HL-60/S4 (cell line): ENCODE measurements at regions not wholly inside any gene's neighbourhood (a gene's known extent, or its start where the extent isn't known, plus 50 kb on each side); places are given as distances from the start of the nearest gene placed in this dataset.

Experiments
- in situ Hi-C: fragments of 300-500 bp; cut with MboI; formaldehyde crosslinking; loops from 2 replicates; pipeline ENCODE4 v1.14.3; 2022; ENCODE audit warnings: low sequenced_read_pairs

DNA sequence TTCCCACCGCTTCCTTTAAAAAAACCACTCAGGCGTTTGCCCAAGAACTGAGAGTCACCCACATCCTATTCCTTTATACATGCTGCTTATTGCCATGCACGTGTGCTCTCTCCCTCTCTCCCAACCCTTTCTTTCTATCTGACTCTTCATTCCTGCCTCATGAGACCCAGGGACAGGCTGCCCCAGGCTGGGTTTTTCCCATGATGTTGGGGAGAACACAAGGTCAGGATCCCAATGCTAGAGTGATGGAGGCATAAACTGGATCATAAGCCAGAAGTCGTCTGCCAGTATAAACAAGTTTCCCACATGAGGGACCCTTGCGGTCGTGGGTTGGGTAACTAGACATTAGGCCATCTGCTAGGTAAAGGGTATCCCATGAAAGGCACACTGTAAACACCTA, 64.9 kb downstream of the CD2 start:
- in situ Hi-C loops: no loop called here

DNA sequence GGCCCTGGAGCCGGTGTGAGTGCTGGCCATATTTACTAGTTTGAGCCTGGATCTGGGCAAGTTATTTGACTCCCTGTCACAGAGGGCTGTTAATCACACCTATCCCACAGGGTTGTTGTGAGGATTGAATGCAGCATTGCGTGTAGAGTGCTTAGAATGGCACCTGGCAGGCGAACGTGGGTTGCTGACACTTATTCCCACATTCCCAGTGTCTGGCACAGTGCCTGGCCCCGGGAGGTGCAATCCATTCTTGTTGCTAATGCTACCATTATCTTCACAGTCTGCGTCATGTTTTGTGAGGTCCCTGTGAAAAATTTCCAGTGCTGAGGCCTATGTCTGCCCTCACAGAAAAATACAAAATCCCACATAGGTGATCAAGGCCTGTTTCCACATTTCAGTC, 66.1 kb downstream of the CD2 start:
- in situ Hi-C loops: loop anchor here (10.0 kb wide), 2 partner anchors 86 to 234 kb away; no protein-coding TSS in a partner anchor

DNA sequence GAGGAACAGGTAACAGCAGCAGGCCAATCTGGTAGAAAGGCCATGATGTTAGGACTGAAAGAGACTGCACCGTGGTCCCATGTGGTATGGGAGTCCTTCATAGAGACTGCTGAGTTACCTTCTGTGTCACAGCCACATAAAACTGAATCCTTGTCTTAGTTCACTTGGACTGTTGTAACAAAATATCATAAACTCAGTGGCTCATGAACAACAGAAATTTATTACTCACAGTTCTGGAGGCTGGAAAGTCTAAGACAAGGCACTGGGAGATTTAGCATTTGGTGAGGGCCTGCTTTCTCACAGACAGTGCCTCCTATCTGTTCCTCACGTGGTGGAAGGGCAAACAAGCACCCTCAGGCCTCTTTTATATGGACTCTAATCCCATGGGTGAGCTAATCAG, 67.5 kb downstream of the CD2 start:
- in situ Hi-C loops: loop anchor here (10.0 kb wide), 2 partner anchors 87 to 233 kb away; no protein-coding TSS in a partner anchor

DNA sequence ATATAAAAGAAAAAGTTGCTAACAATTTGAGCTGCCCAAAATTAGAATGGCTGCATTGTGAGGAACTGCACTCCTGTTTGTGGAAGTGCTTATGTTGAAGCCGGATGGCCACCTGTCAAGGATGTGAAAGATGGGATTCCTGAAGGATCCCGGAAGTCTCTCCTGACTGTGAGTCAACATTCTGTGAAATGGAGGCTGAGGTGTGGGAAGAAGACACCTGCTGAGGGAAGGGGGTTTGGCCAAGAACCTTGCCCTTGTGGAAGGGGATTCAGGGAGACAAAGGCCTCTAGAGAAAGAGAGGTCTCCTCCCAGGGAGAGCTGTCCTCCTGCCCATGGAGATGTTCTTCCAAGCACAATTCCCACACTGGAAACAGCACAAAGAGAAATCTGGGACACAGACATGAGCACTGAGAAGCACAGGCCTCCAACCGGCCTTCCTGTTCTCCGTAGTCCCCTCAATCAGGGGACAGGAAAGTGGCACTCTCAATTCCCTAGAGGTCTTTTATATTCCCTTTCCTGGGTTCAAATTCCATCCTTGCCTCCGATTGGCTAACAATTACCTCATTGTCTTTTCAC, 70.5 kb downstream of the CD2 start:
- in situ Hi-C loops: loop anchor here (10.0 kb wide), 2 partner anchors 90 to 230 kb away; no protein-coding TSS in a partner anchor

DNA sequence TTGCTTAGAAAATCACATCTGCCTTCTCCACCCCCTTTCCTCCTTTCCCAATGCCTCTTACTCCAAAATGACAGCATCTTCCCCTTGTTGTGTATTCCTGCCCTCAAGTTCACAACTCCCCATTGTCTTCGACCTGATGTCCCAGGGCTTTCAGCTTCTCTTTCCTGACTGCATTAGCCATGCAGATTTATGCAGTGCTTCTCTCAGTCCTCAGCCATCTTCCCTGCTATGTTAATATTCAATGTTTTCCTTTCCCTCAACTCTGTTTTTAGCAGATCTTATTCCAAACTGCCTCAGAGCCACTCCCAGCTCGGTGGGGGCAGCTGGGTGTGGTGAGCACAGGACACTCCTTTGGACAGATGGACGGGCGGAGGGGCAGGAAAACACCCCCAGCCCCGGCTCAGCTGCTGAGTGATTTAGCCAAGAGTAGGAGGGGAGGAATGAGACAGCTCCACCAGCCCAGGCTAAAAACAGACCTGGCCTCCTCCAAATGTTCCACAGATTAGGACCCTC, 71.0 kb downstream of the CD2 start:
- in situ Hi-C loops: loop anchor here (10.0 kb wide), 2 partner anchors 90 to 230 kb away; no protein-coding TSS in a partner anchor

DNA sequence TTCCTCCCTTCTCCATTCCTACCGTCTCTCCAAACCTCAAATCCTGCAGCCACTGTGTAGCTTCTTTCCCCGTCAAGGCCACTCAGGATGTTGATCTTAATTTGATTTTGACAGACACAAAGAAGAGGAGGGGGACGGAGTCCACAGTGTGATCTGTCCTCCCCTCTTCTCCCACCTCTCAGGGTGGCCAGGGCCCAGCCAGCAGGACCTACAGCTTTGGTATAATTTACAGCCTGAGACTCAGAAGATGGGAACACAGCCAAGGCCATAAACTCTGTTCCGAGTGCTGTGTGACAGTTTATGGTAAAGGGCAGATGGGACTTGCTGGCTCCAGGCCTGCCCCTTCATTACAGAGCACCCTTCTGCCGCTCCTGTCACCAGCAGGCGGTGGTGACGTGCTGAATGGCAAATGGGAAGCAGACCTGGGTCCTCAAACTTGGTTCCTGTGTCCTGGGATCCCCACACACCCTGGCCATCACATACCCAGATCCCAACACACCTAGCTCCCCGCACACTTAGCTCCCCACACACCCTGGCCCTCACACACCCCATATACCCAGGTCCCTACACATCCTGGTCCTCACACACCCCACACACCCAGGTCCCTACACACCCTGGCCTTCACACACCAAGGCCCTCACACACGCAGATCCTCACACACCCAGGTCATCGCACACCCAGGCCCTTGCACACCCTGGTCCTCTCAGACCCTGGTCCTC, 71.6 kb downstream of the CD2 start:
- in situ Hi-C loops: loop anchor here (10.0 kb wide), 2 partner anchors 91 to 229 kb away; no protein-coding TSS in a partner anchor

DNA sequence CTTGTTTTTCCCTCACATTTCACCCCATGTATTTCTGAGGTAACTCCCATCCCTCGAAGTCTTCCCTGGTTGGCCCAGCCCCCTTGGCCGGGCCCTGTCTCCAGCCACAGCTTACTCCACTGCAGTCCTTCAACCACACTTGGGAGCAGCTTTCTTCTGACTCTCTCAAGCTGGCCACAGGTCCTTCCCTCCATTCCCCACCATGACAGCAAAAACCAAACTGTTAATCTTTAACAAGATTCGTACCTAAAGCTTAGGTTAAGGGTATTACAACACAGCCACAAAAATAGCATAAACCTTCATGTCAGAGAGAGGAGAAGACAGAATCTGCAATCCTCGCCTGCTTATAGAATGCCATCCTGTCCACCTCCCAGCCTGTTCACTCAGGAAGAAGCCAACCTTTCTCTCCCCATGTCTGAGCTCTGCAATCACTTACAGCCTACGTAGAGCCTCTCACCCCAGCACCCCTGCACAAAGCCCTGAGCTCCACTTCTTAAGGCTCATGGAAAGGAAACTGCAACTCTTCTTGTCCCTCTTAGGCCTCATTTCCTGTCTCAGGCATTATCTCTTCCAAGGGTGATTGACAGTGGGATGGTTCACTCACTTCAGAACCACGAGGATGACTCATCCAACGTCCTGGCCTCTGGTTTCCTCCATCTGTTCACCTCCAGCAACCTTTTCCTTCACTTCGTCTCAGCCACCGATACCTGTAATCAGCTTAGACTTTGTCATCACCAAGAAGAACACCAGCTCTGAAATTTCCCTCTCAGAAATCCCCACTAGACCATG, 72.8 kb downstream of the CD2 start:
- in situ Hi-C loops: loop anchor here (10.0 kb wide), 2 partner anchors 92 to 228 kb away; no protein-coding TSS in a partner anchor

DNA sequence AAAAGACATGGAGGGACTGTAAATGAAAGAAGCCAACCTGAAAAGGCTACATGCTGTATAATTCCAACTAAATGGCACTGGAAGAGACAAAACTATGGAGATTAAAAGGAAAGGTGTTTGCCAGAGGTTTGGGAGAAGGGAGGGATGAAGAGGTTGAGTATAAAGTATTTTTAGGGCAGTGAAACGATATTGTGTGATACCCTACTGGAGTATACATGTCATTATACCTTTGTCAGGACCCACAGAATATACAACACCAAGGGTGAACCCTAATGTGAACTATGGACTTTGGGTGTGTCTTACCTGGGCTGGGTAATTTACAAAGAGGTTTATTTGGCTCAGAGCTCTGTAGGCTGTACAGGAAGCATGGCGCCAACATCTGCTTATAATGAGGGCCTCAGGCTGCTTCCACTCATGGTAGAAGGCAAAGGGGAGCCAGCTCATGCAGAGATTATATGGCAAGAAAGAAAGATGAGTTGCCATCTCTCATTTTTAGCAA, 73.4 kb downstream of the CD2 start:
- in situ Hi-C loops: loop anchor here (10.0 kb wide), 2 partner anchors 93 to 227 kb away; no protein-coding TSS in a partner anchor

DNA sequence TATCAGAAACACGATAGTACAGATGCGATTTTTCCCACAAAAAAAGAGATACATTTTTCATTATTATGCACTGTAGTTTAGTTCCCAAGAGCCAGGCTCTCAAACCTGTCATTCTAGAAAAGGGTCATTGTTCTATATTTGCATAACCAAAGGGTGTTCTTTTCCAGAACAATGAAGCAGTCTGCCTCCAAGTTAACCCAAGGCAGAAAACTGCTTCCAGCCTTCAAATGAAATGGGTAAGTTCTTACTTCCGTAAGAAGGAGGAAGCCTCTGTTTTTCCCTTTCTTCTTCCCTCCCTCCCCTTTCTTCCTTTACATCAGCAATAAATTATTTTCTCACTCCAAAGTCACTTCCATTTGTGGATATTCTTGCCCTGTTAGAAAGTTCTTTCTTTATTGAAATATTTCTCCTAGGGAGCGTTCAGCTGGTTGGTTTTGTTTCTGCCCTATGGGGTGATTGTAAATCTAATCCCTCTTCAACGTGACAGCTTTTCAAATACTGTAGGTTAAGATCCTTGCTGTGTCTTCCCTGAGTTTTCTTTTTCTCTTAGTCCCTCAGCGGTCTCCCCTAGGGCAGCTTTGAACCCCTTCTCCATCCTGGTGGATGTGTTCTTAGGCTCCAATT, 77.3 kb upstream of the PTGFRN start:
- in situ Hi-C loops: no loop called here

DNA sequence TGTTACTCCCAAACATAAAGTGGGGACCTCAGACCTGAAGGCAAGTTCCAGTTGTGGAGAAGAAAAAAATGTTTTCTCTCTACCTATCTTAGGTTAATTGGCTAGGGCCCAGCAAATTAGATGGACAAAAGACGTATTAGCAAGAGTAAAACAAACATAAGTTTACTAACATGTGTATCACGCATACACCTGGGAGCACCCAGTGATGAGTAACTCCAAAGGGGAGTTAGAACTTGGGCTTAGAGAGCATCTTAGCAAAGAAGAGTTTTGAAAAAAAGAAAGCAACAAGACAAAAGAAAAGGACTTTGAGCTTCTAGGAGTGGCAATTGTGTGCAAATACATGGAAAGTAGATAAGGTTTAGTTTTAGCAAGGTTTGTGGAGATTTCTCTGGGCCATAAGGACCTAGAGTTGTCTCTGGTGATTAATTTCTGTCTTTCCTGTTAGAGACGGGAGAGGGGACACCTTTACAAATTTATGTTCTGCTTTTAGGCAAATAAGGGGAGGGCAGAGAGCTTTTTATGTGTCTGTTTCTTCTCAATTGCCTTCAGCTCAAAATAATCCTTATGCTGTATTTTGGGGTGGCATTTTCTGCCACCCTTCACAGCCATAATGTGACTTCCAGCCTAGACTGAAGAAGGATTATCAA, 76.7 kb upstream of the PTGFRN start:
- in situ Hi-C loops: no loop called here

DNA sequence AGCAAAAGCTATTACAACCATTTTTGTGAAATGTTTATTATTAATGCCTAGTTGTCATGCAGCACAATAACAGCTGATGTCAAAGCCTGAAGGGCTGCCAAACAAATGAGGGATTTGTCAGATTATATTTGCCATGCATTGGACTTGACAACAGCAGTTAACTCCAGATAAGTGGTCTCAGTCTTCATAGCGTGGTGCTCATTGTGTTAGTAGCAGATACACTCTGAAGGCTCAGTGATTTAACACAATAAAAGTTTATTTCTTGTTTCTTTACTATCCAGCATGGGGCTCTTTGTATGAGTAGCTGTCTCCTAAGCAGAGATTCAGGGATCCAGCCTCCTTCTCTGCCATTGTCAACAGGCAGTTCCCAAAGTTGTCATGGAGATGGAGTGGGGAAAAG, 76.0 kb upstream of the PTGFRN start:
- in situ Hi-C loops: no loop called here

DNA sequence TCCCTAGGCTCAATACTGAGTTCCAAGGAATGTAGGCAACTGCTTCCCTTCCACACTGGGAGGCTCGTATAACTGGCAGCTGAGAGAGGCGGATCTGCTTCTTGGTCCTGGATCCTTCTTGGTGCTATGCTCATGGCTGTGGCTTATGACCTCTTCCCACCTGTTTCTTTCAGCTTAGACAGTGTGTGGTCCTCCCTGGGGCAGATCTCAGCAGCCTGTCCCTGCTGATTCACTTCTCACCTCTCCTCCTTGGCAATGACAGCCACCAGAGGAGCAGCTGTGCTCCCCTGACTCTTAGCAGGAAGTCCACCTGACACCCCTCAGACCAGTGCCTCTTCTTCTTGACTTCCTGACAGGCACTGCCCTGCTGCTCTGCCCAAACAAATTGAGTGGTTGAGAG, 75.1 kb upstream of the PTGFRN start:
- in situ Hi-C loops: no loop called here

DNA sequence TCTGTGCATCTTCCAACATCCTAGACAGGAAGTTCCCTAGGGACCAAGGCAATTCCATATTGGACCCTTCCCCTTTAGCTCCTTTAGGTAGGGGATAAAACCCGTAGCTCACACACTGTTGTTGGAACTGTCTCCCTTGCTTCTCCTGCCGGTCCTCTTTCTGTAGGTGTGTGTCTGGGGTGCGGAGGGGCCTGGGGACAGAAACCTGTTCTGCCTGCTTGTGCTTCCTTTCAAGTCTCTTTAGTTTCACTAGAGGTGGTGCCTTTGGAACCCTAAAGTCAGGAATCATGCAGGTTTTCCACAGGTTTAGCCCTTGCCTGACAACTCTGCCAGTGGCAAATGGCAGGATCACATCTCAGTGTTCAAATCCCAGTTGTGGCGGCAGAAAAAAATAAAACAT, 74.6 kb upstream of the PTGFRN start:
- in situ Hi-C loops: no loop called here

DNA sequence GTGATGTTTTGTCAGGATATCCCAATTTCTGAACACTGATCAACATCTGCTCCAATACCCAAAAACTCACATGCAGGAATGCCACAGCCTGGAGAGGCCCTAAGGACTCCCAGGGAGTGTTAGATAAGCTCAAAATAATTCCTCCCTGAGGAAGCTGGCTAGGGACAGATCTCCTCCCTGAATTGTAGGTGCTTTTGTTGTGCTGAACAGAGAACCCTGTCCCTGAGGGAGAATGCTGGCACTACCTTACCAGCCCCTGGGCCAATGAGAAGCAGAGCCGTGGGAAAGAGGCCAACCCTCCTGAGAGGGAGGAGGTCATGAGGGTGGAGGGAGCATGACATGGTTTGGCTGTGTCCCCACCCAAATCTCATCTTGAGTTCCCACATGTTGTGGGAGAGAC, 73.6 kb upstream of the PTGFRN start:
- in situ Hi-C loops: no loop called here

DNA sequence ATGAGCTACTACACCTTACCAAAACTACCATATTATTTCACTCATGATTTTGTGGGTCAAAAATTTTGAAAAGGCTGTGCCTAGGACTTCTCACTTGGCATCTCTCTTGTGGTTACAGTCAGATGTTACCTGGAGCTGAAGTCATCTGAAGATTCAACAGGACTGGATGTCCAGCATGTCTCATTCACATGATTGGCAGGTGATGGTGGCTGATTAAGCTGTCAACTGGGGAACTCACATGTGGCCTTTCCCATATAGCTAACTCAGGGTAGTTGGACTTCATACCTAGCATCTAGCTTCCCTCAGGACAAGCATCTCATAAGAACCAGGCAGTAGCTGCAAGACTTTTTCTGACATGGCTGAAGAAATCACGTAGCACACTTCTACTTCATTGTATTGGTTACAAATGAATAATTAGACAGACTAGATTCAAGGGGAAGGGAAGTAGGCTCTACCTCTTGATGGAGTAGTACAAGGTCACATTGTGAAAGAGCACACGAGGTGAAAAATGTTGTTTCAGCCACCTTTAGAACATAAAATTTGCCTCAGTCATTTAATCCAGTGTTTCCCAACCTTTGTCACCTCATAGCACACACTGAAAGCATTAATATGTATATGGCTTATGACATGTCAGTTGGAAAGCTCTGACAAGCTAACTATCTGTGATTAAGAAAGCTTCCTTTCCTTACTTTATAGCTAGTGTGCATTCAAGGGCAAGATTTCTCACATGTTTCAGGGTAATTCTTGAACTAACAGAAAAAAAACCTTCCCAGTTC, 68.0 kb upstream of the PTGFRN start:
- in situ Hi-C loops: no loop called here

DNA sequence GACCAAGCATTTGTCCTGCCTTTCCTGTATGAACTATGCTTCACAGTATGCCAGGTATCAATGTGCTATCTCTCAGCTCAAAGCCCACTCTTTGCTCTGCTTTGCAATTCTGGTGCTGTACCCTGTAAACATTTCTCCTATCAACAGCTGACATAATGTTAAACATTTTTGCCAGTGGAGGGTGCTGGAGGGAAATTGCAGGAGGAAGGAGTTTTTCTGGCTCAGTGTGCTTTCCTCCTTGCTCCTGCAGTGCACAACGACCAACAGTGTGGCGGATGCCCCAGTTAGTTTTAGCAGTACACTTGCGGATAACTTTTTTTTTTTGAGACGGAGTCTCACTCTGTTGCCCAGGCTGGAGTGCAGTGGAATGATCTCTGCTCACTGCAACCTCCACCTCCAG, 67.1 kb upstream of the PTGFRN start:
- in situ Hi-C loops: no loop called here

DNA sequence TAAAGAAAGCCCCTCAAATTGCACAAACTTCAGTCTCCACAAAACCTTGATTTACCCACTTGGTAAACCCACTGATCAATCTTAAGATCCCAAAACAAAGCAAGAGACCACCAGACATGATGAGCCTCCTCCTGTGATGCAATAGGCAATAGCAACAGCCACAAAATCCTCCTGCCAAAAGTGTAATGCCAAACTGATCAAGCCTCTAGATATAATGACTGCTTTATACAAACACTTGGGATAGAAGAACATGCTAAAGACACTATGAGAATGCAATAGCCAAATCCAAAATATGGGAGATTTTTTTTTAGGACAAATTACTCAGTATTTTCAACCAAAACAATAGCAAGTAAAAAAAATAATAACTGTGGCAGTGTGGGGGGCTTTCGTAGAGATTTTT, 64.9 kb upstream of the PTGFRN start:
- in situ Hi-C loops: no loop called here

DNA sequence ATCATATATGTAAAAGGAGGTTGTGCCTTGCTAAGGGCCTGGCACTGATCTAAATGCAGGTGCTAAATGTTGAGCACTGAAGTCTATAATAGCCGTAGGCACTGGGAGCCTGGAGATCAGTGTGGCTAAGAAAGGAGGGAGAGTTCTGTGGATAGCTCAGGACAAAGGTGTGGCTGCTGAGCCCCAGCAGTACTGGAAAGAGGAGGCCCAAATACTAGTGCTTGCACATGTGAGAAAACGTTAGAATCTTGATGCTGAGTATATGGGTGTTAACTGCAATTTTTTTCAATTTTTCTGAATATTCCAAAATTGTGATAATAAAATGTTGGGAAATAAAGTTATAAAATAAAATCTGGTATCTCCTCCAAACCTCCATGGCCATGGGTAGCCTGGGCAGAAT, 62.5 kb upstream of the PTGFRN start:
- in situ Hi-C loops: no loop called here

DNA sequence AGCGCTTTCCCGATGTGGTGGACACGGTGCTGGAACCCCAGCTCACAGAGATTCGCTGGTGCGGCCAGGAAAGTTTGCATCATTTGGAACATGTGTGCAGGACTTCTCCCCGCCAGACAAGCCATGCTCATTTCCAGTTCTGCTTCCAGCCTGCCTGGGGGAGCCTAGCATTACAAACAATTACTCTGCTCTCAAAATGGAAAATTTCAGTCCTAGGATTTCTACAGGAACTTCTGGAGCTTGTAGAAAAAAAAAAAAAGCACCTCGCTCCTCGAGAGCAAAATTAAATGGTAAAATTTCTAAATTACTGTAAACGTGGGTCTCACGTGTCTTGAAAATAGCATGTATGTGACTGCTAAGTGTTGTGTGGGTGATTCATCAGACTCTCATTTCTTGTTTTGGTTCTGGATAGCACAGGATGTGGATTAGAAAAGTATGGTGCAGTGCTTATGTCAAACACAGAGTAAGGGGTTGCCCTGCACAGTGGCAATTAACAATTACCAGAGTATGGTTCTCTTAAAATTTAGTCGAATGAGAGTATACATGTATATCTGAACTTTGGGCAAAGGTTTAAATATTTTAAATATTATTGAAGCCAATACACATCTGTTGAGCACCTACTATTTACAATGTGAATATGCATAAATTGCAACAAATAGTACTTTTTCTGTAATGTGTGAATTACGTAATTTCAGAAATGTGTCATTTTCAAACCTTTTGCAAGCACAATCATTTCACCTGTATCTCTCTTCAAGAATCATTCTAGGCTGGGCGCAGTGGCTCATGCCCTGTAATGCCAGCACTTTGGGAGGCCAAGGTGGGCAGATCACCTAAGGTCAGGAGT, 61.8 kb upstream of the PTGFRN start:
- in situ Hi-C loops: no loop called here
